GM19023 (cell line): ENCODE measurements at regions not wholly inside any gene's neighbourhood (a gene's known extent, or its start where the extent isn't known, plus 50 kb on each side); places are given as distances from the start of the nearest gene placed in this dataset.

ENCODE experiments used
- ATAC-seq: cut with Tn5 transposase; IDR thresholded peaks from one replicate; pipeline ENCODE4 v1.9.1; 2021; ENCODE audit warnings: mild to moderate bottlenecking, moderate library complexity; ENCODE audit not compliant: unreplicated experiment

DNA sequence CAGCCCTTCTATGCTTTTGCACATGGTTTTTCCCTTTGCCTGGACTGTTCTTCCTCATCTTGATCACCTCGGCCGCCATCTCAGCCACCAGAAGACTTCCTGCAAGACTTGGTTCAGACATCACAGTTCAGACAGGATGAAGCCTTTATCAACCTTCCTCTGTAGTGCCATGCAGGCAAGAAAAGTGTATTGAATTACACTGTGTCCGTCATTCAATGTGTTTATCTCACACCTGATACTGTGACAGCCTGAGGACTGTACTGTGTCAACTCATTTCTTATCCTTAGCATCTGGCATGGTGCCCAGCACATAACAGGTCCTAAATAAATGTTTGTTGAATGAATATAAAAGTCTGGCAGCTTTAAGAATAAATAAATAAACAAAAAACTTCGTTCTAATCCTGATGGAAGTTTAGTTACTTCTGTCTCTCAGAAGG is 133.3 kb upstream of the MAN1A1 start:
- ATAC-seq = no peak

DNA sequence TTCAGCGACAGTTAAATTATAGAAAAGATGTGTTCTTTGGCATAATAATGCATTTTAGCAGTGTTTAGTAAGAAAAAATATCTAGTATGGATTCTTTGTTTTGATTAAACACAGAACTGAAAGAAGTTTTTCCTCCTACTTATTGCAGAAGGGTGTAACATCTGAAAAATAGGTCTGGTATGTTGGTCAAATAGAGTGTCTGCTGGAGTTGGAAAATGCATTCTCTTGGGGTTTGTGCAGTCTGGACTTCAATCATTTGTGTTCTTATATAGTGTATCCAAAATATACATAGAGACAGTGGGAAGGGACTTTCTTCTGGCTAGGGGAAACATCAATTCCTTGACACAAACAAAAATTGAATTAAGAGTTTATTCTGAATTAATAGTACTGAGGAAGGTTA is 132.4 kb upstream of the MAN1A1 start:
- ATAC-seq = no peak

DNA sequence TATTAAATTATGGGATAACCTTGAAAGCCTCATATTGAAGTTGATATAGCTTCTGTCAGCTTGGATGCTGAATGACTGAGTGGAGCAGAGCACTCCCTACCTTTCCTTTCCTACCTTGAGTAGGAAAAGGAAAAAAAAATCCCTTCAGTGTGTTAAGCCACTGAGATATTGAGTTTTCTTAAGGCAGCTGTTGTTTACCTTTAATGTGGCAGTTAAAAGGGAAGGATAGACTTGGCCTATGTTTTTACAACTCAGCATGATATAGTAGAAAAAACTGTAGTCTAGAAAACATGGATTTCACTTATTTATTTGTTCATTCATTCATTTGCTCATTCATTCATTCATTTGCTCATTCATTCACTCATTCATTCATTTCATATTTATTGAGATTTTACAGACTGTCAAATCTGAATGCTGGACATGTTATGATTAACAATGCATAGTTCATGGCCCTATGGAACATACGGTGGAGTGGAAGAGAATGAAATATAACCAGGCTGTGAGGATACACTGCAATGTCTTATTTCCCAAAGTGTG is 131.5 kb upstream of the MAN1A1 start:
- ATAC-seq = no peak

DNA sequence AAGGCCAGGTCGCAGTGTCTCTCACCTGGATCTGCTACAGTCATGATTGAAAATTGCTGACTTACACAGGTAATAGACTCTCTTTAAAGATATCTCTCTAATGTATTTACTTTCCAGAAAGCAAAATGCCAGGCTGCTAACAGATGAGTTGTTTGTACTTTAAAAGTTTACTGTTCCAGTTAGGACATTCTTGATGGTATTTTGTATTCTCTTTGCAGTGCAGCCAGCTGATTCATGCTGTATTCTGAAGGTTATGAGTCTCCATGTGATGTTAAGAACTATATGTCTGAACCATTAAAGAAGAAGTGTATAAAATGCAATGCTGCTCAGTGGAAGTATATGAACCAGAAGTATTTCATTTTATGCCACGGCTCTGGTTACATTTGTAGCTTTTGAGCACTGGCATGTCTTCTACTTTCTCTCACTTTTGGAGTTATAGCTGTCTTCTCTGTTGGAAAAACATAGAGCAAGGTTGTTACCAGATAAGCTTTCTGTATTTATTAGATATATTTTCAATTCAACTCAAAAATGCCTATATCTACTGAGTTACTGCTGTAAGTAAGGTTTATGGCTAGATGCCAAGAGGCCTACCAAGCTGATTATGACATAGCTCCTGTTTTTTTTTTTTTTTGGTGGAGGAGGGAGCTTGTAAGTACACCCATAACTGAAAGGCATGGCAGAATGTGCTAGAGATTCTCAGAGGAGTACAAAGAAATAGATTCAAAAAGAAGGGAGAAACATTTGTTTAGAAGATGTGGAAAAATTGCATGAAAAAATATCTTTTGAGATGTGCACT is 130.5 kb upstream of the MAN1A1 start:
- ATAC-seq = no peak

DNA sequence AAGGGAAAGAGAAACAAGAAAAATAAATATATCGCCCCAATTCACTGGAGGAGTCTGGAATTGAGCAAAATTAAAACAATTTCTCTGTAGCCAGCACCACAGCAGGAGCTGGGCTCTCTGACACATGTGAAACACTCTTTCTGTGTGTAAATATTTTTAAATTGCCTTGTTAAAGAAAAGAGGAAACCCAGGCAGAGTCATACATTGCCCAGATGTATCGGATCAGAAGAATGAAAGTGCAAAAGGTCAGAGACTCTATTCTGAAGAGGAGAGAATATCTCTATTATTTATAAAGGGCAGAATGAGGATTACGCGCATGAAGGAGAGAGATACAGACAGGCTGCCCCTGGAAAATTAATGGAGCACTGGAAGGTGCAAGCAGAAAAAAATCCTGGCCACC is 127.0 kb upstream of the MAN1A1 start:
- peak; percentile 90 for ATAC-seq

DNA sequence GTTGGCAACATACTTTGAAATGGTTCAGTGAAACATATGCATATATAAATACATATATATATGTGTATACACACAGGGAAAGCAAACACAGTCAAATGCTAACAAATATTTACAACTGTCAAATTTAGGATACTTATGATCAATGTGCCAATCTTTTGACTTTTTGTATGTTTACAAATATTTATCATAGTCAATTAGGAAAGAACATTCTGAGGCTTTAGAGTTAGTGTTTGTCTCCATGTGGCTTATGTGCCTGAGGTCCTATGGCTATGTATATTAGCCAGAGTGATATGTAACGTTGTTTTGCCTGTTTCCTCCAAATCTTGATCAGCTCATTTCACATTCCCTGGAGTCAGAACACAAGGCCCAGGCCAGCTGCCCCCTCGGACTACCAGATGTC is 126.5 kb upstream of the MAN1A1 start:
- ATAC-seq = no peak

DNA sequence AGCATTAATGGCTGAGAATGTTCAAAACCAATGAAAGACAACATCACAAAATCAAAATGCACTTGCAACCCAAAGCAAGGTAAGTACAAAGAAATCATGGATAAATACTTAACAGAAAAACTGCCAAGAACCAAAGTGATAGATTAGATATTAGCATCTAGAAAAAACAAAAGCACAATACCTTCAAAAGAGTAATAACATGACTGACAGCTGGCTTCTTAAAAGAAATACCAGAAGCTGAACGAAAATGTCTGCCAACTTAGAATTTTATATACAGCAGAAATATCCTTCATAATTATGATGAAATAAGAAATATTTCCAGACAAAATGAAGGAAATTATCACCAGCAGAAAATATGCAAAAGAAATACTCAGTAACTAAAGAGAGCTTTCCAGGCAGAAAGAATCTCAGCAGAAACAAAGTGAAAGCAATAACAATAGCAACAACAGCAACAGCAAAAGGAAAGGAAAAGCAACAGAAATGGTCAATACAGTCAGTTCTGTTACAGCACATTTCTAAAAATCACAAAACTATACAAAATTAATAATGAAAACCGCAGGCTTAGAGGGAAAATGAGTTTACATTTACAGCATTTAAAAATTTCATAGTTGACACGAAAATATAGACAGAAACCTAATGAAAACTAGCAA is 121.5 kb upstream of the MAN1A1 start:
- ATAC-seq = no peak

DNA sequence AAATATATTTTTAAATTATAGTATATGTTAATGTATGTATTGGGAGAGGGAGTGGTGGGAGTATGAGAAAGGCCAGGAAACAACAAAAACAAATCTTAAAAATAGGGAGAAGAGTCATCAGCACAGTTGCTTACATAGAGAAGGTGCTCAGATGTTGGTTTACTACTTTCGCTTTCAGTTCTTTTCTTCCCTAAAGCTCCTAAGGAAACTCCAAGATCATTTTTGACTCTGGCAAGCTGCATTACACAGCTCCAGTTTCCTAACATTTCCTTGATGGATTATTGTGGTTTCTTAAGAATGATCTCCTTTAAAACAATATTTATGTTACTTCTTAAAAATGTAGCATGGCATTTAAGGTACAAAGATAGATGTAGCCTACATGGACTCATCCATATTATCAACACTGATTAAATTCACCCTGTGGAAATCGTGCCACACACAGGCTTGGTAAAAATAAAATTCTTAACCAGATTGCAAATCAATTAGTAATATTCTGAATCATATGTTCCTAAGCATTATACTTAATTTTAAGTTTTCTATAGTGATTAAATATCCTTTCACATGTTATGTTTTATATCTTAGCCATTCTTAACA is 118.0 kb upstream of the MAN1A1 start:
- no peak for ATAC-seq

DNA sequence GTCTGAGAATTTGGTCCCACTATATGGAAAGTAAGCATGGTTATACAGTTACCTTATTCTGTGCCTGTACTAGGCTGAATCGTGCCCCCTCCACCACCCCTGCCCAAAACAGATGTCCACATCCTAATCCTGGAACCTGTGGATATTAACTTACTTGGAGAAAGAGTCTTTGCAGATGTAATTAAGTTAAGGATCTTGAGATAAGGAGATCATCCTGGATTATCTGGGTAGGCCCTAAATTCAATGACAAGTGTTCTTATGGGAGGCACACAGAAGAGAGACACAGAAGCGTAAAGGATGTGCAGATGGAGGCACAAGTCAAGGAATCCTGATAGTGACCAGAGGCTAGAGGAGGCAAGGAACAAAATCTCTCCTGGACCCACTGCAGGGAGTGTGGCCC is 116.7 kb upstream of the MAN1A1 start:
- no peak for ATAC-seq

DNA sequence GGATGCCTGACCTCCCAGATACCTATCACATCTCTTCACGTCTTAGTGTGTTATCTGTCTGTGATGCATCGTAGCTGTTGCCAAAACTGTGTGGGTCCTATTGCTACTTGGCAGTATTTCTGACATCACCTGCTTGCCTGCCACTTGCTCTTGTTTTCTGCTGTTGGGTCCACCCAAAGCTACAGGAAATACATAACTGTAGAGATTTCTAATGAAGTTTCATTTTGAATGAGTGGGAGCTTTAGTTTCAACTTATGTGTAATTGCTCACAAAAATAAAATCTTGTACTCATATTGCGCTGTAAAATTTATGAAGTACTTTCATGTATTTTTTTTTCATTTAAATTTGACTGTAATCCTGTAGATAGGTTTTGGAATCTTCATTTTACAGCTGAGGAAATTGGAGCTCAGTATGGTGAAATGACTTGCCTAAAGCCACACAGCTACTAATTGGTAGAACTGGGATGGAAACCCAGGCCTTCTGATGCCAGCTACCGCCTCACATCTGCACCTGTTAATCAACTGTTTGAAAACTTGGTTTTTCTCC is 113.6 kb upstream of the MAN1A1 start:
- peak; percentile 74 for ATAC-seq

DNA sequence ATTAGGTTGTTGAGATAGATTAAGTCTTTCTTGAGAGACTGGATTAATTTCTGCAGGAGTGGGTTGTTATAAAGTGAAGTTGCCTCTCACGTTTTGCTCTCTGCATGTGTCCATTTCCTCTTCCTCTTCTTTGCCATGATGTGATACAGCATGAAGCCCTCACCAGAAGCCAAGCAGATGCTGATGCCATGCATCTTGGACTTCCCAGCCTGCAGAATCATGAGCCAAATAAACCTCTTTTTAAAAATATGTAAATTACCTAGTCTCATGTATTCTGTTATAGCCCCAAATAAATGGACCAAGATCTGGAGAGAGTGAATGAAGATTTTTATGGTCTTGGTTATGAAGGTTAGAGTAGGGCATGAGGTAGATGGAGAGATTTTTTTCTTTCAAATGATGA is 111.6 kb upstream of the MAN1A1 start:
- ATAC-seq = no peak

DNA sequence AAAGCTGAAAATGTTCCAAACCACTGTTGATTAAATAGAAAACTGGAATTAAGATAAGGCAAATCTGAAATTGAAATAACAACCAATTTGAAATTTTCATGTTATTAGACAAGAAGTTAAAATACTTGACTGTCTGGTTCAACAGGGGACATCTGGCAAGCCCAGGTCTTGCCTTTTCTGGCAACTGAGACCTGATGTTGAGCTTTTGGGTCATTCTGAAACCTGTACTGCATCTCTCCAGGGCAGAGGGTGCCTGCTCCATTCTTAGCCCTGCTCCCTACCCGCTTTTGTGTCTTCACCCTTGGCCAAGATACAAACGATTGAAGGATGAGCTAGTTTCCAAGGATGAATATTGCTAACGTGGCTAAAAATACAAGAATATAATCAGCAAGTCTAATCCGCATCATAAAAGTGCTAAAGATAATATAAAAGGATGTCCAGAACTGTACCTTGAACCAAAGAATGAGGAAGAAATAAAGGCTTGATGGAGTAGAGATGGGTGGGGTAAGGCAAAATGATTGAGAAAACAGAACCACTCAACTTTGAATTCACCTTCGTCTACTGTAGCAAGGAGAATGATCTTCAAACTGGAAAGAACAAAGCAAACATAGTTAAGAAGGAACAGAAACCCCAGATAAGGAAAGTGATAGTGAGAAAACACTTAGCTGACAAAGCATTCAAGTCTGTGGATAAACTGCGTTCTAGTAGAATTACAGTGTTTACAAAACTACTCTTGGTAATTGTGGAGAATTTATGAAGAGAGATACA is 109.8 kb upstream of the MAN1A1 start:
- ATAC-seq = peak; percentile 68

DNA sequence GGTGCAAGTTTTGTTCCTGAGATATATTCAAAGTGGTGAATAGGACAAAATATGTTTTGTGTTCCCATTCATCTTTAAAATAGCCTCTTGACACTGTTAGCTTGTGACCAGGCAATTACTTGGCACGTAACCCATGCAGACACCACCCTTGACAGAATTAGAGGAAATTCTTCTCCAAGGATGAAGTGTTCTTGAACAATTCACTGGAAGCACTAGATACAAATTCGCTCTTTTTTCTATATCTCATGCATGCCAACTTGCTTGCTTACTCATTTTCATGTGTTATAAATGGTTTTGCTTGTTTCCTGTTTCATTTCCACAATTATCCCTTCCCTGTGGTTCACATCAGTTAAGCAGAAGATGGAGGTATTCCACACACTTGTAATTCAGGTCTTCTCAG is 105.2 kb upstream of the MAN1A1 start:
- no peak for ATAC-seq

DNA sequence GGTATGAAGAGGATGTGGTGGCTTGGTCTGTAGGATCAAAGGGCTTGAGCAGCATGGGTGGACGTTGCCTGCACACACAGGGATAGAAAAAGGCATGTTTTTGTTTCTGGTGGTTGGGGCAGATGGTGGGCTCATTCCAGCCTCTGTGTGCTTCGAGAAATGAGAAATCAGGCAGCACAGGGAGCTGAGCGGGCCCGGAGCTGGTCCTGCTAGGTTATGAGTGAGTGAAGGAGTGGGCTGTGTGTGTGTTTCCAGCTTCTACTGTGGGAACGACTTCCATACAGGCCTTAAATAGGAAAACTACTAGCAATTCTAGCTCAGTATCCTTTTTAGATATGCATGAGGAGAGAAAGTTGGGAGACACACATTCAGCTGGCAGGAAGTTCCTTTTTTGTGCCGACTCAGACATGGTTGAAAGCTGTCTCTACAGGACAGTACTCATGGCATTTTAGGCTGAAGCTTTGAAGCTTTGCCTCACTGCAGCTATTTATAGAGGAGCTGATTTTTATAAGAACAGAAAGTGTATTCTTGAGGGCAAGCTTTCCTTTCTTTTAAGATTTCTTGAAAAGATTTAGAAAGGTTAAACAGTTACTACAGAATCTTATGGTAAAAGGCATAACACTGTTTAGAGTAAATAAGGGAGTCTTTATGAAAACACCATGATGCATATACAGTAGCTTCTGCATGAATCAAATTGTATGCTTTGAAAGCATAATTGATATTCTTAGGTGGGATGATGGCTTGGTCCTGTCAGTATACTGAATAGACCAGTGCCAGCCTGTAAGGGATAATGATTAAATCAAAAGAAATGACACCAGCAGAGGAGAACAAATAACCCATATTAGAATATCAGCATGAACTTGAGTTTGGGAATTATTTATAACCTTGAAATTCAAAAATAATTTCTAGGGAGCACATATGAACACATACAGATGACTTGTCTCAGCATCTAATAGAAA is 104.0 kb upstream of the MAN1A1 start:
- ATAC-seq = no peak

DNA sequence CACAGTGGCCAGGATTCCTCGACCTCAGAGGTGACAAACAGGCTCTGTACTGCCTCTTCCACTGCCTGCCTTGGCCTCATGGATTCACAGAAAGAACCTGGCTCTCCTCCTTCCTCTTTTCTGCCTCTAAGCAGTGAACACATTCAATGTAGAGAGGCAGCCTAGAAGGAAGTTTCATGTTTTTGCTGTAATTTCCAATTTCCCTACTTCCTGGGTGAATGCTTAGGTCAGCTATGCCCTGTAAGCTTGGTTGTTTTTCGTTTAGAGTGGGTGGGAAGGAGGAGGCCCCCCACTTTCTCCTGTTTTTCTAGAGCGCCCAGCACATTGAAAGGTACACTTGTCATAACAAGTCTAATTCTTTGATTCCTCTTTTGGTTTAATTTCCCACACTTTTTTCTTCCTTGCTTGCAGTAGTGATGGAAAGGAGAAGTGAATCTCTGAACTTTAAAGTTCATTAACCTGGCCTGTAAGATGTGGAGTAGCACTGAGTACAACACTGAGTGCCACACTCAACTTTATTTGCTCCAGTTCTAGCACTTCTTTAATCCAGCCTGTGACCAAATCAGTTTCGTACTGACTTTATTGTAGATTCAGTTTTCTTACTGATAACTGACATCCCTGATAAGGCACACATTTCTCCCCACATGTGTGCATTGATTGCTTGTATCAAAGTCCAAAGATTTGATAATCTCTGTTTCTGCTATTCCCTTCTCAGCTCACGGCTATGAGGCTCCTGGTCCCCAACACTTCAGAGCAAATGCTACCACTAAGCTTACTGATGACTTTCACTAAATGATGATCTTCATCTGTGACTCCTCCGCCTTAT is 100.0 kb upstream of the MAN1A1 start:
- no peak for ATAC-seq

DNA sequence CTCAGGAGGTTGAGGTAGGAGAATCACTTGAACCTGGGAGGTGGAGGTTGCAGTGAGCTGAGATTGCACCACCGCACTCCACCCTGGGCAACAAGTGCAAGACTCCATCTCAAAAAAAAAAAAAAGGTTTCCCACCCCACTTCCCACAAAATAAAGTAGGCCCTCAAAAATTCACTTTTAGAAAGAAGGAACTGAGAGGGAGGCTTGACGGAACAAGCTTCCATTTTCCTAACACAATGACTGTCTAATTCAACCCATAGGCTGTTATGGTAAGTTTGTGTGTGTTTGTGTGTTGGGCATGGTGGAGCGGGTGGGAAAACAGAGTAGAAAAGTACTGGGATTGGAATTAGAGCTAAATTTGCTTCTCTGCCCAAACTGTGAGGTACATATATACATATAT is 98.4 kb upstream of the MAN1A1 start:
- ATAC-seq = no peak

DNA sequence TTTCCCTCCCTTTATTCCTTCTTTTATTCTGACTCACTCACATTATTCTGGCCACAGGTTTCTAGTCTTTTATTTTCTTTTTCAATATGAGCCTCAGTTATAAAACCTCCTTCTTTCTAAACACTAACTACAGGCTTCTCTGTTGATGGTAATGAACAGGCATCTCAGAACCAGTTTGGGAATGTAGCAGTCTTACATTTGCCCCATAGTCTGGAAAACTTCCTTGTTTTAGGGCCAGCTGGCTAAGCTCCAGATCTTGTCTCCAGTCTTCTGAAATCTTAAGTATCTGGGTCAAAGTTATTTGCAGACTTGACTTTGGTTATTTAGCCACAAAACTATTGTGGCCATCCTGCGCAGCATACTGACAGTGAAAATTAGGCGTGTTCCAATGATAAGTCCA is 97.0 kb upstream of the MAN1A1 start:
- ATAC-seq = no peak

DNA sequence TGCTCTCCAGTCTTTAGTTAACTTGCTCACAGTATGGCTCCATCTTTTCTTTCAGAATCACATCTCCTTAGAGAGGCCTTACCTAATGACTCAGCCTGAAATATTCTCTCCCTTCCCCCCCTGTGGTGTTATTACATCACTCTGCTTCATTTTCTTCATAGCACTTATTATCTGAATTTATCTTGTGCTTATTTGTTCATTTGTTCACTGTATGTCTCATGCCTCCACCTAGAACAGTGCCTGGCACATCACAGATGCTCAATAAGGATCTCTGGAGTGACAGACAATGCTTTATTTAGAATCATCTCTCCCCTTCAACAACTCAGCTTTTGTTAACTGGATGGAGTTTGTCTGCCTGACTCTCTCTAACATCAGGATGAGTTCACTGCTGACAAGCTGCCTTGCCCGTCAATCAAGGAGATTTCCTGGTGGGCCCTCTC is 96.6 kb upstream of the MAN1A1 start:
- no peak for ATAC-seq

DNA sequence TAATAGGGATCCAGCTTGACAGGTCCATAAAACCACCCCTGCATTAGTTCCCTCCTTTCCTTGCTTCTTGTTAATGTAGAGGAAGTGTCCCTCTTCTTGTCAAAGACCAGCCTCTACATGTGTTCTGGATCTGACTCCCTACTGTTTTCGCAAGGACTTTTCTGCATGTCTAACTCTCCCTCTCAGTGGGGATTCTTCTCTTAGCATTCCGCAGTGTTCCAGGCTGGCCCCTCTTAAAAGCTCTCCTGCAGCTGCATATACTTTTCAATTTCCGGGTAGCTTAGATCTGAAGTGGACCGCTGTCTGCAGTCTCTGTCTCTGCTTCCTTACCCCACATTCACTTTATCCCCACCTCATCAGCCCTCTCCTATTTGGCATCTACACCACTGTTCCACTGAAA is 96.1 kb upstream of the MAN1A1 start:
- no peak for ATAC-seq
